Stromal cell of bone marrow (primary cell): ENCODE measurements at regions not wholly inside any gene's neighbourhood (a gene's known extent, or its start where the extent isn't known, plus 50 kb on each side); places are given as distances from the start of the nearest gene placed in this dataset.
"Not testable (repeated sequence)": the region's sequence is repeated elsewhere in the genome, so short reads cannot be mapped to it uniquely, and the experiment has no call there.

ENCODE experiments used
- DNase-seq: peaks from one replicate; pipeline ENCODE4 v3.0.0-alpha.2; 2012; ENCODE audit warnings: low read depth

- no peak for DNase-seq
Measured at GRCh38 chr5:40353442-40353841, 326.3 kb upstream of the PTGER4 start.

- no peak for DNase-seq
Measured at GRCh38 chr5:40347981-40348725, 331.6 kb upstream of the PTGER4 start.

- DNase-seq, result no peak
Measured at GRCh38 chr5:40346901-40347300, 332.8 kb upstream of the PTGER4 start.

GRCh38 chr5:40338434-40338833, 341.3 kb upstream of the PTGER4 start:
- DNase-seq, result not testable (repeated sequence)

- no peak for DNase-seq
Measured at GRCh38 chr5:40334242-40334635, 345.5 kb upstream of the PTGER4 start.

- peak; percentile 49 for DNase-seq
Measured at GRCh38 chr5:40333459-40334241, 346.1 kb upstream of the PTGER4 start.

GRCh38 chr5:40332970-40333369, 346.7 kb upstream of the PTGER4 start:
- no peak for DNase-seq

- DNase-seq, result no peak
Measured at GRCh38 chr5:40331616-40332015, 348.1 kb upstream of the PTGER4 start.

GRCh38 chr5:40321514-40321913, 358.2 kb upstream of the PTGER4 start:
- DNase-seq, result no peak

- DNase-seq, result no peak
Measured at GRCh38 chr5:40318395-40318794, 361.3 kb upstream of the PTGER4 start.

- no peak for DNase-seq
Measured at GRCh38 chr5:40317023-40317422, 362.7 kb upstream of the PTGER4 start.

- DNase-seq, result no peak
Measured at GRCh38 chr5:40315126-40315525, 364.6 kb upstream of the PTGER4 start.

- no peak for DNase-seq
Measured at GRCh38 chr5:40314275-40314674, 365.4 kb upstream of the PTGER4 start.

GRCh38 chr5:40312205-40312604, 367.5 kb upstream of the PTGER4 start:
- DNase-seq, result no peak

GRCh38 chr5:40309851-40310250, 369.9 kb upstream of the PTGER4 start:
- no peak for DNase-seq

GRCh38 chr5:40308867-40309266, 370.8 kb upstream of the PTGER4 start:
- no peak for DNase-seq

GRCh38 chr5:40307920-40308319, 371.8 kb upstream of the PTGER4 start:
- no peak for DNase-seq

GRCh38 chr5:40306869-40307487, 372.7 kb upstream of the PTGER4 start:
- no peak for DNase-seq

GRCh38 chr5:40292006-40292405, 387.7 kb upstream of the PTGER4 start:
- no peak for DNase-seq

GRCh38 chr5:40291338-40291737, 388.4 kb upstream of the PTGER4 start:
- DNase-seq, result peak; percentile 16

- no peak for DNase-seq
Measured at GRCh38 chr5:40288800-40289485, 390.8 kb upstream of the PTGER4 start.

GRCh38 chr5:40284863-40285262, 394.9 kb upstream of the PTGER4 start:
- DNase-seq, result no peak
